HepG2 (cell line): ENCODE measurements at regions not wholly inside any gene's neighbourhood (a gene's known extent, or its start where the extent isn't known, plus 50 kb on each side); places are given as distances from the start of the nearest gene placed in this dataset.
A peak's percentile ranks its signal among the peaks of the same experiment; 100 is the strongest.

ENCODE experiments used
- ATAC-seq: fragments of 200-7000 bp; cut with Tn5 transposase; 3 replicates; pipeline ENCODE4 v1.9.1; 2020; ENCODE audit warnings: mild to moderate bottlenecking, moderate library complexity
- BruUV-seq: library from RNA; stranded (reverse); fragments of 400-500 nt; replicated peaks from 2 replicates; lab custom pipeline; 2021; lab: Mats Ljungman, UMichigan
- CTCF ChIA-PET: fragments of 300-600 bp; formaldehyde crosslinking; extraction: SDS; loops from one replicate; lab custom pipeline; 2021; ENCODE audit warnings: low total read pairs, inconsistent platforms, low intra/inter-chr PET ratio; lab: Yijun Ruan, JAX
- POLR2A ChIA-PET: fragments of 350-600 bp; sonication (Branson Sonifier 250); formaldehyde crosslinking; loops from one replicate; lab custom pipeline; 2020; ENCODE audit warnings: antibody characterized with exemption, inconsistent platforms; lab: Yijun Ruan, JAX
- DNase-seq: peaks from one replicate; pipeline ENCODE4 v3.0.0-alpha.2; 2015; ENCODE audit warnings: low spot score
- FAIRE-seq: peaks from 3 replicates; lab custom pipeline; 2011; peaks lifted over from hg19 to GRCh38; lab: Jason Lieb, UNC
- H2AFZ ChIP-seq: one replicate; pipeline ENCODE4 v1.6.1; 2011; ENCODE audit warnings: low read length, inconsistent platforms
- H3K27ac ChIP-seq: fragments of 300-600 bp; 3 replicates; pipeline ENCODE4 v1.8.0; 2011; ENCODE audit warnings: mixed run types, mild to moderate bottlenecking, mixed read lengths, low read length, inconsistent platforms; ENCODE audit not compliant: insufficient read depth; ENCODE audit errors: extremely low read length
- H3K27me3 ChIP-seq, 2 experiments: fragments of 200-600 bp in 1 of 2; 2 replicates in 1 of 2; 3 replicates in 1 of 2; pipeline versions ENCODE4 v1.6.0 to v1.8.0; 2011; ENCODE audit warnings: low read length in 2 of 2, mild to moderate bottlenecking in 2 of 2, moderate library complexity in 2 of 2, inconsistent platforms in 1 of 2; ENCODE audit not compliant: insufficient read depth in 2 of 2, control insufficient read depth in 1 of 2
- H3K36me3 ChIP-seq, 2 experiments: fragments of 200-600 bp in 1 of 2; replicated peaks in 1 of 2; 2 replicates in 1 of 2; 3 replicates in 1 of 2; pipeline versions ENCODE4 v1.5.1 to v1.8.0; 2011; ENCODE audit warnings: low read length in 2 of 2, inconsistent platforms in 1 of 2; ENCODE audit not compliant: insufficient read depth in 2 of 2, control insufficient read depth in 1 of 2
- H3K4me1 ChIP-seq: 2 replicates; pipeline ENCODE4 v1.5.1; 2012; ENCODE audit warnings: low read length, inconsistent platforms; ENCODE audit not compliant: insufficient read depth
- H3K4me2 ChIP-seq: 2 replicates; pipeline ENCODE4 v1.6.0; 2011; ENCODE audit warnings: low read depth, low read length, inconsistent platforms
- H3K4me3 ChIP-seq, 3 experiments: fragments of 200-600 bp in 1 of 3; sonication (generic), shearing (Covaris generic) in 1 of 3; replicated peaks in 1 of 3; 2 replicates each; pipeline ENCODE4 v1.5.1; 2011 to 2016; ENCODE audit warnings: low read length in 3 of 3, inconsistent platforms in 2 of 3, low read depth in 2 of 3, mild to moderate bottlenecking in 2 of 3, control low read depth in 1 of 3, mixed read lengths in 1 of 3; ENCODE audit not compliant: insufficient read depth in 1 of 3
- H3K79me2 ChIP-seq: one replicate; pipeline ENCODE4 v1.6.1; 2011; ENCODE audit warnings: low read length, inconsistent platforms; ENCODE audit not compliant: insufficient read depth
- H3K9ac ChIP-seq: 2 replicates; pipeline ENCODE4 v1.6.0; 2011; ENCODE audit warnings: mild to moderate bottlenecking, low read depth, low read length, inconsistent platforms; ENCODE audit not compliant: insufficient read depth
- H3K9me3 ChIP-seq: 2 replicates; pipeline ENCODE4 v1.5.1; 2012; ENCODE audit warnings: mild to moderate bottlenecking, low read length
- H4K20me1 ChIP-seq: 2 replicates; pipeline ENCODE4 v1.6.0; 2011; ENCODE audit warnings: inconsistent platforms, mild to moderate bottlenecking, low read length, moderate library complexity; ENCODE audit not compliant: insufficient read depth
- MED13 ChIP-seq: sonication (generic); formaldehyde crosslinking; IDR thresholded peaks from 2 replicates; pipeline ENCODE4 v1.5.0; 2020; ENCODE audit warnings: missing genetic modification reagents
- NFE2 ChIP-seq: sonication (generic); formaldehyde crosslinking; IDR thresholded peaks from 2 replicates; pipeline ENCODE4 v1.4.0; 2020; ENCODE audit warnings: missing genetic modification reagents
- SIX4 ChIP-seq: sonication (generic); formaldehyde crosslinking; IDR thresholded peaks from 2 replicates; pipeline ENCODE4 v1.4.0; 2020; ENCODE audit warnings: missing genetic modification reagents
- ZFP90 ChIP-seq: sonication (generic); formaldehyde crosslinking; IDR thresholded peaks from 2 replicates; pipeline ENCODE4 v1.8.0; 2022; ENCODE audit warnings: missing genetic modification reagents, mild to moderate bottlenecking, inconsistent platforms, borderline replicate concordance
- ZNF841 ChIP-seq: sonication (generic); formaldehyde crosslinking; IDR thresholded peaks from 2 replicates; pipeline ENCODE4 v1.8.1; 2023; ENCODE audit warnings: missing genetic modification reagents, borderline replicate concordance
- WGBS: methylation state at CpG from one replicate; pipeline ENCODE4 v1.1.6; 2017; ENCODE audit warnings: low lambda C conversion rate; 5-methylcytosine and 5-hydroxymethylcytosine counted together
- in situ Hi-C: cut with HindIII; loops from 2 replicates; pipeline ENCODE4 v1.10.0; 2017; ENCODE audit warnings: low pct_unique_long_range_greater_than_20kb; ENCODE audit not compliant: extremely low pct_ligation_motif_present
- intact Hi-C: fragments of 100-400 bp; cut with micrococcal nuclease; formaldehyde crosslinking; loops from one replicate; pipeline ENCODE4 v1.10.0; 2022; ENCODE audit not compliant: unreplicated experiment
- TF ChIP-seq, protein P1 (sequence below): sonication (generic); formaldehyde crosslinking; IDR thresholded peaks from 2 replicates; pipeline ENCODE4 v1.4.0; 2020; ENCODE audit warnings: missing genetic modification reagents, borderline replicate concordance
- TF ChIP-seq, protein P2 (sequence below): sonication (generic); formaldehyde crosslinking; IDR thresholded peaks from 2 replicates; pipeline ENCODE4 v1.5.0; 2020; ENCODE audit warnings: mild to moderate bottlenecking, missing genetic modification reagents
- TF ChIP-seq, protein P3 (sequence below): sonication (generic); formaldehyde crosslinking; IDR thresholded peaks from 2 replicates; pipeline ENCODE4 v1.8.0; 2022; ENCODE audit warnings: mild to moderate bottlenecking, missing genetic modification reagents
- TF ChIP-seq, protein P4 (sequence below): sonication (generic); formaldehyde crosslinking; IDR thresholded peaks from 2 replicates; pipeline ENCODE4 v1.4.0; 2020; ENCODE audit warnings: missing genetic modification reagents, borderline replicate concordance
- TF ChIP-seq, protein P5 (sequence below): sonication (generic); formaldehyde crosslinking; IDR thresholded peaks from 2 replicates; pipeline ENCODE4 v1.5.0; 2020; ENCODE audit warnings: missing genetic modification reagents, mild to moderate bottlenecking, borderline replicate concordance
- TF ChIP-seq, protein P6 (sequence below): sonication (generic); formaldehyde crosslinking; IDR thresholded peaks from 2 replicates; pipeline ENCODE4 v1.8.0; 2022; ENCODE audit warnings: missing genetic modification reagents, mild to moderate bottlenecking, inconsistent platforms, borderline replicate concordance

DNA sequence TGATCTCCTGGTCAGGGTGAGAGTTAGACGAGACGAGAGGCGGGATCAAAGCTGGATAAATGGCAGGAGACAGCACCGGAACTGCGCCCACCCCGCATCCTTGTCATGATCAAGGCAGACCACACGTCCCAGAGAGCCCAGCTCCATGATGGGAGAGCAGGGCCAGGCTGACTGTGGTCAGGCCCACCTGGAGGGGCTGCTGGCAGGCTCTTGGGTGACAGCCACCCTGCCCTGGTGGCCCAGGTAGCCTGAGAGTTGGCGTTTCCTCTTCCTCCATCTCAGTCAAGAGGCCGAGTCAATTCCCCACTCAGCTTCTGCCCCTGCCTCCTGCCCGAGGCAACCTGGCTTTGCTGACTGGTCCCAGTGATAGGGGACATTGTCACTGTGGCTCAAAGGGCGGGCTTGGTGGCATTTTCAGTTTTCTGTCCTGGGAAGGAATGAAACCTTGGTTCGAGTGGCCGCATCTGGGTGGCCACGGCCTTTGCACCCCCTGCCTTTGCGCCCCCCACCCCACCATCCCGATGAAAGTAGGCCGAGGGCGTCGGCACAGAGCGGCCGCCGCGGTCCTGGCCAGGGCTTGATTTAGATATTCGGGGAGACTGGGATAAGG lies 60.8 kb upstream of the PPARA start:
- intact Hi-C loops (no loop called here), in situ Hi-C loops (no loop called here)
- 76% methylated on average over 22 of the region's 24 CpGs for WGBS
- CTCF ChIA-PET, result no interaction called here
- Histone ChIP-seq H3K9ac (no peak overlapping the region), H3K9me3 (no peaks in the 10 kb centered on the region), H4K20me1 (no peaks in the 10 kb centered on the region), H3K4me2 (0 out of 2 replicates have a peak overlapping the region, but pooled peaks have one; percentile 4), H3K27me3 (peaks cover 8 to 45% of the 10 kb centered on the region in 2 experiments; a peak in 4 of 5 replicates), H3K27ac (no peak overlapping the region), H3K4me3 (no peak overlapping the region), H3K4me1 (peaks cover 40% of the 10 kb centered on the region), H3K36me3 (no peaks in the 10 kb centered on the region), H3K79me2 (no peaks in the 10 kb centered on the region), H2AFZ (no peak overlapping the region)
- ATAC-seq (no peak), DNase-seq (no peak), FAIRE-seq (no peak)
- BruUV-seq, result no TSS peak
- POLR2A ChIA-PET, result no interaction called here
- TF ChIP-seq MED13 (CRISPR knock-in tag), result no peak
- TF ChIP-seq, protein P1, sequence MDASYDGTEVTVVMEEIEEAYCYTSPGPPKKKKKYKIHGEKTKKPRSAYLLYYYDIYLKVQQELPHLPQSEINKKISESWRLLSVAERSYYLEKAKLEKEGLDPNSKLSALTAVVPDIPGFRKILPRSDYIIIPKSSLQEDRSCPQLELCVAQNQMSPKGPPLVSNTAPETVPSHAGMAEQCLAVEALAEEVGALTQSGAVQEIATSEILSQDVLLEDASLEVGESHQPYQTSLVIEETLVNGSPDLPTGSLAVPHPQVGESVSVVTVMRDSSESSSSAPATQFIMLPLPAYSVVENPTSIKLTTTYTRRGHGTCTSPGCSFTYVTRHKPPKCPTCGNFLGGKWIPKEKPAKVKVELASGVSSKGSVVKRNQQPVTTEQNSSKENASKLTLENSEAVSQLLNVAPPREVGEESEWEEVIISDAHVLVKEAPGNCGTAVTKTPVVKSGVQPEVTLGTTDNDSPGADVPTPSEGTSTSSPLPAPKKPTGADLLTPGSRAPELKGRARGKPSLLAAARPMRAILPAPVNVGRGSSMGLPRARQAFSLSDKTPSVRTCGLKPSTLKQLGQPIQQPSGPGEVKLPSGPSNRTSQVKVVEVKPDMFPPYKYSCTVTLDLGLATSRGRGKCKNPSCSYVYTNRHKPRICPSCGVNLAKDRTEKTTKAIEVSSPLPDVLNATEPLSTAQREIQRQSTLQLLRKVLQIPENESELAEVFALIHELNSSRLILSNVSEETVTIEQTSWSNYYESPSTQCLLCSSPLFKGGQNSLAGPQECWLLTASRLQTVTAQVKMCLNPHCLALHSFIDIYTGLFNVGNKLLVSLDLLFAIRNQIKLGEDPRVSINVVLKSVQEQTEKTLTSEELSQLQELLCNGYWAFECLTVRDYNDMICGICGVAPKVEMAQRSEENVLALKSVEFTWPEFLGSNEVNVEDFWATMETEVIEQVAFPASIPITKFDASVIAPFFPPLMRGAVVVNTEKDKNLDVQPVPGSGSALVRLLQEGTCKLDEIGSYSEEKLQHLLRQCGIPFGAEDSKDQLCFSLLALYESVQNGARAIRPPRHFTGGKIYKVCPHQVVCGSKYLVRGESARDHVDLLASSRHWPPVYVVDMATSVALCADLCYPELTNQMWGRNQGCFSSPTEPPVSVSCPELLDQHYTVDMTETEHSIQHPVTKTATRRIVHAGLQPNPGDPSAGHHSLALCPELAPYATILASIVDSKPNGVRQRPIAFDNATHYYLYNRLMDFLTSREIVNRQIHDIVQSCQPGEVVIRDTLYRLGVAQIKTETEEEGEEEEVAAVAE, result no peak
- TF ChIP-seq, protein P2, sequence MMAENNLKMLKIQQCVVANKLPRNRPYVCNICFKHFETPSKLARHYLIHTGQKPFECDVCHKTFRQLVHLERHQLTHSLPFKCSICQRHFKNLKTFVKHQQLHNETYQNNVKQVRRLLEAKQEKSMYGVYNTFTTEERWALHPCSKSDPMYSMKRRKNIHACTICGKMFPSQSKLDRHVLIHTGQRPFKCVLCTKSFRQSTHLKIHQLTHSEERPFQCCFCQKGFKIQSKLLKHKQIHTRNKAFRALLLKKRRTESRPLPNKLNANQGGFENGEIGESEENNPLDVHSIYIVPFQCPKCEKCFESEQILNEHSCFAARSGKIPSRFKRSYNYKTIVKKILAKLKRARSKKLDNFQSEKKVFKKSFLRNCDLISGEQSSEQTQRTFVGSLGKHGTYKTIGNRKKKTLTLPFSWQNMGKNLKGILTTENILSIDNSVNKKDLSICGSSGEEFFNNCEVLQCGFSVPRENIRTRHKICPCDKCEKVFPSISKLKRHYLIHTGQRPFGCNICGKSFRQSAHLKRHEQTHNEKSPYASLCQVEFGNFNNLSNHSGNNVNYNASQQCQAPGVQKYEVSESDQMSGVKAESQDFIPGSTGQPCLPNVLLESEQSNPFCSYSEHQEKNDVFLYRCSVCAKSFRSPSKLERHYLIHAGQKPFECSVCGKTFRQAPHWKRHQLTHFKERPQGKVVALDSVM (CRISPR knock-in tag), result no peak
- TF ChIP-seq SIX4, result no peak
- no peak for TF ChIP-seq NFE2 (CRISPR knock-in tag)
- TF ChIP-seq ZNF841, result no peak
- TF ChIP-seq, protein P3, sequence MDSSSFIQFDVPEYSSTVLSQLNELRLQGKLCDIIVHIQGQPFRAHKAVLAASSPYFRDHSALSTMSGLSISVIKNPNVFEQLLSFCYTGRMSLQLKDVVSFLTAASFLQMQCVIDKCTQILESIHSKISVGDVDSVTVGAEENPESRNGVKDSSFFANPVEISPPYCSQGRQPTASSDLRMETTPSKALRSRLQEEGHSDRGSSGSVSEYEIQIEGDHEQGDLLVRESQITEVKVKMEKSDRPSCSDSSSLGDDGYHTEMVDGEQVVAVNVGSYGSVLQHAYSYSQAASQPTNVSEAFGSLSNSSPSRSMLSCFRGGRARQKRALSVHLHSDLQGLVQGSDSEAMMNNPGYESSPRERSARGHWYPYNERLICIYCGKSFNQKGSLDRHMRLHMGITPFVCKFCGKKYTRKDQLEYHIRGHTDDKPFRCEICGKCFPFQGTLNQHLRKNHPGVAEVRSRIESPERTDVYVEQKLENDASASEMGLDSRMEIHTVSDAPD (CRISPR knock-in tag), result no peak
- TF ChIP-seq, protein P4, sequence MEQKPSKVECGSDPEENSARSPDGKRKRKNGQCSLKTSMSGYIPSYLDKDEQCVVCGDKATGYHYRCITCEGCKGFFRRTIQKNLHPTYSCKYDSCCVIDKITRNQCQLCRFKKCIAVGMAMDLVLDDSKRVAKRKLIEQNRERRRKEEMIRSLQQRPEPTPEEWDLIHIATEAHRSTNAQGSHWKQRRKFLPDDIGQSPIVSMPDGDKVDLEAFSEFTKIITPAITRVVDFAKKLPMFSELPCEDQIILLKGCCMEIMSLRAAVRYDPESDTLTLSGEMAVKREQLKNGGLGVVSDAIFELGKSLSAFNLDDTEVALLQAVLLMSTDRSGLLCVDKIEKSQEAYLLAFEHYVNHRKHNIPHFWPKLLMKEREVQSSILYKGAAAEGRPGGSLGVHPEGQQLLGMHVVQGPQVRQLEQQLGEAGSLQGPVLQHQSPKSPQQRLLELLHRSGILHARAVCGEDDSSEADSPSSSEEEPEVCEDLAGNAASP (CRISPR knock-in tag), result no peak
- TF ChIP-seq, protein P5, sequence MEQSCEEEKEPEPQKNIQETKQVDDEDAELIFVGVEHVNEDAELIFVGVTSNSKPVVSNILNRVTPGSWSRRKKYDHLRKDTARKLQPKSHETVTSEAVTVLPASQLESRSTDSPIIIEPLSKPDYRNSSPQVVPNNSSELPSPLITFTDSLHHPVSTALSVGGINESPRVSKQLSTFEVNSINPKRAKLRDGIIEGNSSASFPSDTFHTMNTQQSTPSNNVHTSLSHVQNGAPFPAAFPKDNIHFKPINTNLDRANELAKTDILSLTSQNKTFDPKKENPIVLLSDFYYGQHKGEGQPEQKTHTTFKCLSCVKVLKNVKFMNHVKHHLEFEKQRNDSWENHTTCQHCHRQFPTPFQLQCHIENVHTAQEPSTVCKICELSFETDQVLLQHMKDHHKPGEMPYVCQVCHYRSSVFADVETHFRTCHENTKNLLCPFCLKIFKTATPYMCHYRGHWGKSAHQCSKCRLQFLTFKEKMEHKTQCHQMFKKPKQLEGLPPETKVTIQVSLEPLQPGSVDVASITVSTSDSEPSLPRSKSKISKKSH (CRISPR knock-in tag), result no peak
- TF ChIP-seq, protein P6, sequence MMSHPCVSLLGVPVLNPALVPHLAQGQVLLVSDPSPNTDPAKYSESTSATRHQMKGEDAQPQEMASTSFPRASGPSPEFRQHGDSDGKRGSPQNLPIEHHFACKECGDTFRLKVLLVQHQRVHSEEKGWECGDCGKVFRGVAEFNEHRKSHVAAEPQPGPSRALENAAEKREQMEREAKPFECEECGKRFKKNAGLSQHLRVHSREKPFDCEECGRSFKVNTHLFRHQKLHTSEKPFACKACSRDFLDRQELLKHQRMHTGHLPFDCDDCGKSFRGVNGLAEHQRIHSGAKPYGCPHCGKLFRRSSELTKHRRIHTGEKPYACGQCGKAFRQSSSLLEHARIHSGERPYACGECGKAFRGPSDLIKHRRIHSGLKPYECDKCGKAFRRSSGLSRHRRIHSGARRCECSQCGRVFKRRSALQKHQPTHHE, result no peak
- no peak for TF ChIP-seq ZFP90 (CRISPR knock-in tag)
